ENCODE measurements at regions not wholly inside any gene's neighbourhood (a gene's known extent, or its start where the extent isn't known, plus 50 kb on each side); places are given as distances from the start of the nearest gene placed in this dataset.
A peak's percentile ranks its signal among the peaks of the same experiment; 100 is the strongest.

DNA sequence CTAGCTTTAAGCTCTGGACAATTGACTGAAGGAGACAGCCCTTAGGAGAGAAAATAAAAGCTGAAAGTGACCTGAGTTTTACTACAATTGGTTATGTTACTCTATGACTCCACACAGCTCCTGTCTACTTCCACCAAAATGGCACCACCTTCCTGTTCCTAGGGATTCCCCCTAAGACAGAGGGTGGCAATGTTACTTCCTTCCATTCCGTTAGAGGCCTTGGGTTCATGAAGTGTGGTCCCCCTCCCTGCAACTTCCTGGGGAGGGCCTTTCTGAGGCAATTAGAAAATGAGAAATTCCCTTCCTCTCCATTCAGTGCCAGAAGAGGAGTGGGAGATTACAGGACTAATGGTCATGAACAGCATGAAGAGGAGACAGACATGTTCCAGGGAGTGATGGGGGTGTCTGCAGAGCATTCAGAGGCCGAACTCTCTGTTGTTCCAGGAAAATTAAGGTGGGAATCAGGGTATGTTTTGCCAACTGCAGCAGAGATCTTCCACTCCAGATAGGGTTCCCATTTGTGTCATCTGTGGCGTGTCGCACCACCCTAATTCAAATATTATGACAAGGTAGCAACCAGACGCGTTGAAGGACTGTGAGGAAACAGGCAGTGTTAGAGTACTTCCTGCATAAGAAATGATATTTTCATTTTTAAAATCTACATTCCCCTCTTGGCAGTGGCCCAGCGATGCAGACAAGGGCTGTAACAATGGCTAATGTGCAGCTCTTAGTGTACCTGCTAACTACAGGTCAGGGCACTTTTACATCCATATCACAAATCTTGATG is 53.1 kb upstream of the TRIM67 start:
- DNase-seq = no peak

DNA sequence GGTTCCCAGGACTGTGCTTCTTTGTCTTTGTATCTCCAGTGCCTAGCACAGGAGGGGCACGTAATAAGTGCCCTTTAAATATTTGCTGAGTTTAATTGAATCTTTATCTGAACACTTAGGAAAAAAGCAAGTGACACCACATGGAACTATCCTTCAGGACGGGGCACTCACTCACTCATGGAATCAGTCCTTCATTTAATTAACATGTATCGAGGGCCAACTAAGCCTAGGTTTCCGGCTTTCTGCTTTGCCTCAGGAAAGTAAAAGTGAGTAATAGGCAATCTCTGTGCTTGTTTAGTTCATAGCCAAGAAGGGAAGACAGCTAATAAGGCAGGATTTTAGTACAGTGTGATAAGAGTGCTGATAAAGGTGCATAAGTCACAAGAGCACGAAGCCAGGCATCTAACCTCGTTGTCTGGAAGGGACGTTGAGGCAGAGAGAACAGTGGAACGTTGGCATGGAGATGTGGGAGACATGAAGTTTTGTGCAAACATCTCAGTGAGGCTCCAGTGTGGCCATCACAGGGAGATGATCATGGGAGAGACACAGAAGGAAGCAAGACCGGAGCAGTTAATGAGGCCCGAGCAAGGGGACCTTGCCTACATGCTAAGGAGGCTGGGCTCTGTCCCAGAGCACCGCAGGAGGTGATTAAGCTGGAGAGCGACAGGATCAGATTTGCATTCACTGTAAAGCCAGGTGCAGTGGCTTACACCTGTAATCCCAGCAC is 54.1 kb upstream of the TRIM67 start:
- no peak for DNase-seq

DNA sequence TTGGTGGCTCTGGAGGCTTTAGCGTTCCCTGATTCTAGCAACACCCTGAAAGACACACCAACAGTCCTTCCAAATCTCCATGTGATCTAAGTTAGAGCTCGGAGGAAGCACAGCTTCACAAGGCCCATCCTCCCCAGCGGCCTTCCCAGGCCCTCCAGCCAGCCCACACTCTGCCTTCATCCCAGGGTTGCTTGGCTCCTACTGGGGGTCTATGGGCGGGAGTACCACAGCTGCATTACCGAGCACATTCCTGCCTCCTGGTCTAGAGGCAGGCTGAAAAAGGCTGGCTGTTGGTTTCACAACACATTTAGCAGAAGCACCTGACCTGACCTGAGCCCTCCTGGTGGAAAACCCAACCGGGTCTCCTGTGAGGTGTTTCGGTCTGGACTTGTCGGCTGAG is 54.7 kb upstream of the TRIM67 start:
- DNase-seq = no peak

DNA sequence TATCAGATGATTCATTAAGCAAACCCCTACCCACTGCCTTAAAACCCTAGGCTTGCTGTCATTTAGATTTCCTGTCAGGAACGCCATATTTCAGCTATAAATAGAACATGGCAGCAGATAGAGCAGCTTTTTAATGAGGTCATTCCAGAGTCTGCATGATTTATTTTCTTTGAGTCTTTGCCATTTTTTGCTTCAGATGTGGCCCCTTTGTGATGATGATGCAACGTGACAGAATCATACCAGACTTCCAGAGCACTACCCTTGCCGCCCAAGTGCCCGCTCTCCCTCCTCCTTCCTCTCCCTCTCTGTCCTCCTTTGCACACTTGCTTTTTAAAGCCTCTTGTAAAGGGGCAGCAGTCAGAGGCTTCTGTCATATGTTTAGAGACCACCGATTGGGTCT is 55.5 kb upstream of the TRIM67 start:
- DNase-seq = no peak

DNA sequence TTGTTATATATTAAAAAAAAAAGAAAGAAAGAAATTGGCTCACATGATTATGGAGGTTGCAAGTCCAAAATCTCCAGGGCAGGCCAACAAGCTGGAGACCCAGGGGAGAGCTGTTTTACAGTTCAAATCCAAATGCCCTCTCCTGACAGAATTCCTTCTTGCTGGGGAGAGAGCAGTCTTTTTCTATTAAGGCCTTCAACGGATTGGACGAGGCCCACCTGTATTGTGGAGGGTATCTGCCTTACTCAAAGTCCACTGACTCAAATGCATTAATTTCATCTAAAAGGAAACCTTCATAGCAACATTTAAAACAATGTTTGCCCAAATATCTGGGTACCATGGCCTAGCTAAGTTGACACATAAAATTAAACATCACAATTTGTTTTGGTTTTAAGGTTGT is 56.9 kb upstream of the TRIM67 start:
- no peak for DNase-seq

DNA sequence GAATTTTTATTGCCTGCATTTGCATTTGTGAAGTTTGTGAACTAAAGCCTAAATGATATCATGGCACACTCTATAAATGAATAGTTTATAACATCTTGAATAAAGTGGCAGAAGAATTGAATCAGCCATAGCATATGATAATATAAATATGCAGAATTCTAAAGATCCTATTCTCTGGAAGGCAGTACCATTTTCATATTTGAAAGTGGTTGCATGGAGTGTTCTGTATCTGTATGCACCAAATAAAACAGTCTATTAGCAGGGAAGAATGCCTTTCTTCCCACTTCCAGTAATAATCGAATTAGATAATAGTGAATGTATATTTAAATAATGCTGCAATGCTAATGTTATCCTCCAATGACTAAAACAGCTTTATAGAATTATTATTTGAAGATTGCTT is 57.9 kb upstream of the TRIM67 start:
- no peak for DNase-seq

DNA sequence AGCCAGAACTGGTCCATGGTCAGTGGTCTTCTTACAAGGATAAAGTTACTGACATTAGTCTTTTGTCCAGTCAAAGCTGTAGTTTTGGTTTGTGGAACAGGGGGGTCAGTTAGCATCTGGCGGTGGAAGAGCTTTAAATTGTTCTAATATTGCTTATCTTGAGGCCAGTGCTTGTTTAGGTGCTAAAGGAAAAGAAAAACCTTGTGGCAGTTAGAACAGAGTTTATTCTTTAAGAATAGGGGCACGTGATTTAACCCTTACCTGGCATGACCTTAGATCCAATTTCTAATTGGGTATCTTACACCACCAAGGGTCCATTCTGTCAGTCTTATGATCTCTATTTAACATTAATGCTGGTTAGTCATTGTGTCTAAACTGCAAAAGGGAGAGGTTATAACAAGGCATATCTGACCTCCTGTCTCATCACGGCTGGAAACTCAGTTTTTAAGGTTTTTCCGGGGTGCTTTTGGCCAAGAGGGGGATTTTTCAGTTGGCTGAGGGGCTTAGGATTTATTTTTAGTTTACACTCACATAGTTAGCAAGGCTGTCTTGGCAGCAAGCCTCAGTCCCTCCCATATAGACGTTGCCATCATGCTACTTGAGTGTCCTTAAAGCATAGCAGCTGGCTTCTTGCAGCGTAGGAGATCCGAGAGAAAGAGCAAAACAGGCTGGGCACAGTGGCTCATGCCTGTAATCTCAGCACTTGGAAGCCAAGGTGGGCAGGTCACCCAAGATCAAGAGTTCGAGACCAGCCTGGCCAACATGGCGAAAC is 60.1 kb upstream of the FAM89A start:
- DNase-seq = no peak

DNA sequence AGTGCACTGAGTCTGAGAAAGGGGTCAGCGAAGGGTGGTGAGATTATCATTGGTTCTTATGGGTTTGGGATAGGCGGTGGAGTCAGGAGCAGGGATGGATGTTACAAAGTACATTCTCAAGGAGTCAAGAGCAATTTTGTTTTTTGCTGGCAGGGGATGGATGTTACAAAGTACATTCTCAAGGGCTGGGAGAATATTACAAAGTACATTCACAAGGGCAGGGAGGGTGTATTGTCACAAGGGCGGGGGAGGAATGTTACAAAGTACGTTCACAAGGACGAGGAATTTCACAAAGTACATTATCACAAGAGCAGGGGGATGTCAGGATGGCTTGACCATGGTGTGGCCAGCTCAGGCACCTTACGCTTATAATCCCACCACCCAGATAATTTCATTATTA is 59.3 kb upstream of the FAM89A start:
- DNase-seq = no peak

DNA sequence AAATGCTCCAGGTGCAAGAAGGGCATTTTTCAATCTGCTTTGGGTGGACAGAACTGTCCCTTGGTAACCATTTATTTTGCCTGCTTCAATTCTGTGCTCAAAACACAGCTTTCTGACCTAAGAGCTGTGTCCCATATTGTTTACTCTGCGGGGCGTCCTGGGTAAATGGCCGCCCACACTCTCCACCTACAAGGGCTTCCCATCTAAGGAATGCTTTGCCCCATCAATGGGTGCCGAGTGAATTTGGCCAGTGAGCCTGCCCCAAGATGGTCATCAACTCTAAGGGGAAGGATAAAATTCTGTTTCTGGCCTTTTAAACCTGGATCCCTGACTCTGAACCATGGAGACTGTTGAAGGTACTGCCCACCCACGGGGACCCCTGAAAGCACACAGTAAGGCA is 55.5 kb upstream of the FAM89A start:
- DNase-seq = no peak

DNA sequence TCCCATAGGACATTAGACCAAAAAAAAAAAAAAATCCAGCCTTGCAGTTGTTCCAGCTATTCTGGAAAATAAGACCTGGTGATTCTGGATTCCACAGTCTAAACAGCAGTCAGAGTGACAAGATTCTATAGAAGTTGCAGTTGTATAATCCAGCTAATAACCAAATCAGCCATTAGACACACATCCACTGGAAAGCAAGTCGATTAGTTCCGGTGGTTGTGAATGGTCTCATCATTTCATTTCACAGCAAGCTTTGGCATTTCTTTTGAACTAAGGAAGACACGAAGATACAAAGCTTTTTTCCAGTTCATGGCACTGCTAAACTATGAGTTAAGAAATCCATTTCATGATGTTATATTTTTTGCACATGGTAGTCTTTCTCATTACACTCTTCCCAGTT is 54.4 kb upstream of the FAM89A start:
- DNase-seq = no peak

DNA sequence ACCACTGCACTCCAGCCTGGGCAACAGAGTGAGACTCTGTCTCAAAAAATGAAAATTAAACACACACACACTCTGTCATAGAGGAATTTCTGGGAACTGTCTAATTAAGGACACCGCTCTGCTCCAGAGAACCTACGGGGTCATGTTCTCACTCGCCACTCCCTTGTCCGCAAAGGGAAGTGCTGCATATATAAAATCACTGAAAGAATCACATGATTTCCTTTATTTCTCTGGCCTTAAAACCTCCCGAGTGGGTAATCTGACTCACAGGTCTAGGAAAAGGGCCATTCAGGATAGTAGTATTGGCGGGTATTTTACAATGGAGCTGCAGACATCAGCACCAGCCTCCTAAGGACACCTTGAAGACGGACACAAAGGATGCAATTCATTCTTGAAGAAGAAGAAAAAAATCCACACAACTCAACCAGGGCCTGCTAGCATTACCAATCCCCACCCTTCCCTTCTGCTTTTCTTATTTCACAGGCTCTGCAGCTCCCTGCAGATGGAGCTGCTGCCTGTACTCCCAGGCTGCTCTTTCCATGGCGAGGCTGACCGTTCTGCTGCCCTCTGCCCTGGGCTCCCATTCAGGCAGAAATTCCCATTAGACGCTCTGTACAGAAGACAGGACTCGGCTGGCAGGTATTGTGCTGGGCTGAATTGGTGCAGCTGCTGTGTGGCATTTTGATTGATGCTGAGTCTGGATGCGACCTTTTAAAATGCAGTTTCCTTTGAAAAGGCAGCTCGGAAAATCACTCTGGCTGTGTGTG is 53.3 kb upstream of the FAM89A start:
- no peak for DNase-seq

DNA sequence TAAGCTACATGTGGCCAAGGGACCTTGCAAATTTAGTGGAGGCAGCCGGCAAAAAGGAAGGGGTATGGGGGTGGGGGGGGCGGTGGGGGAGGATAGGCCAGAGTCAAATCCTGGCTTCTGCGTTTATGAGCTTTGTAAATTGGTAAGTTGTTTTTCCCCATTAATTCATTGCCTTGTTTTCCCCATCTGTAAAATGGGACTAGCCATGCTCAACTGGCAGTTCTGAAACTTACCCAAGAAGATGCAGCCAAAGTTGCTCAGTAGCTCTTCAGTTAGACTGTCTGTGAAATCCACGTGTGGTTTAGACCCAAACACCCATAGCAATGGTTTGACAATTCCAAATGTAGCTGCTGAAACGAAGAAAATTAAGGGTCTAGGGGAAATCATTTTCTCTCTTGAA is 52.3 kb upstream of the FAM89A start:
- DNase-seq = no peak

DNA sequence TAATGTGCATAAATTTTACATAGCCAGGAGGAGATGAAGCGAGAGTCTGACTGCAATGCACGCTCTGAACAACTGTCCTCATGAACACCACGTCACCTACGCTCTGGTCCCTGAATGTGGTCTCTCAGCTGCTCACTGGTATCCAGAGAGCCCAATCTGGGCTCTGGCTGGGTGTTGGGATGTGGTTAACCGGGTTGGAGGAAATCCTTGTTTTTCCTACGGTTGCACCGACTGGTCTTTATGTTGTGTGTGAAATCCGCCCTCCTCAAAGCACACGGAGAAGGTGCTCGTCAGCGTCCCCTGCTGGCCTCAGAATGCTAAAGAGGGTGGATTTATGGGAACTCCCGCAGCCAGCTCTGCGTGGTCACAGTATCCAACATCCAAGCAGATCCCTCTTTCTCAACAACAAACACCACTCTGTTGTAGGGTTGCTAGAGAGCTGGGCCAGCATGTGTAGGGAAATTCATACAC is 51.8 kb upstream of the FAM89A start:
- peak; percentile 24 for DNase-seq

DNA sequence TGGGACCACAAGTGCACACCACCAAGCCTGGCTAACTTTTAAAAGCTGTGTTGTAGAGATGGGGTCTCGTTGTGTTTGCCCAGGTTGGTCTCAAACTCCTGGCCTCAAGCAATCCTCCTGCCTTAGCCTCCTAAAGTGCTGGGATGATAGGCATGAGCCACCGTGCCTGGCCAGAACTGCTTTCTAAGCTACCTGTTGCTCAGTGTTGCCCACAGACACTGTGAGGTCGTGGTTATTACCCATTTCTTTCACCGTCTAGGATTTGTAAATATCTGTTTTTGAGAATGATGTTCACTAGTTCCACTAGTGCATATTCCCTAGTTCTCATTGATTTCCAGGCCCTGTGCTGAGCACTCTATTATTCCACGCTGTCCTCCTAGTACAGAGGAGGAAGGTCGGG is 51.4 kb upstream of the FAM89A start:
- DNase-seq = no peak
